ENCODE measurements at regions not wholly inside any gene's neighbourhood (a gene's known extent, or its start where the extent isn't known, plus 50 kb on each side); places are given as distances from the start of the nearest gene placed in this dataset.

- DNase-seq (ENCODE audit: low read depth, low spot score): no peak
These were observed 208.4 kb downstream of the MATN1 start for GRCh38 chr1:30514945-30515344.

- DNase-seq (ENCODE audit: low read depth, low spot score): no peak
These were observed 209.2 kb downstream of the MATN1 start for GRCh38 chr1:30514137-30514654.

GRCh38 chr1:30513396-30514136 lies 209.8 kb downstream of the MATN1 start:
- no peak for DNase-seq (ENCODE audit: low read depth, low spot score)

- DNase-seq (ENCODE audit: low read depth, low spot score): no peak
These were observed 210.5 kb downstream of the MATN1 start for GRCh38 chr1:30512914-30513265.

GRCh38 chr1:30511991-30512913 lies 211.1 kb downstream of the MATN1 start:
- no peak for DNase-seq (ENCODE audit: low read depth, low spot score)

- no peak for DNase-seq (ENCODE audit: low read depth, low spot score)
These were observed 211.8 kb downstream of the MATN1 start for GRCh38 chr1:30511563-30511962.

GRCh38 chr1:30511106-30511505 lies 212.3 kb downstream of the MATN1 start:
- no peak for DNase-seq (ENCODE audit: low read depth, low spot score)

- no peak for DNase-seq (ENCODE audit: low read depth, low spot score)
These were observed 213.7 kb downstream of the MATN1 start for GRCh38 chr1:30509670-30510069.

GRCh38 chr1:30508611-30509010 lies 214.8 kb downstream of the MATN1 start:
- DNase-seq (ENCODE audit: low read depth, low spot score): no peak

- no peak for DNase-seq (ENCODE audit: low read depth, low spot score)
These were observed 215.3 kb downstream of the MATN1 start for GRCh38 chr1:30508175-30508448.

GRCh38 chr1:30507401-30508174 lies 215.8 kb downstream of the MATN1 start:
- DNase-seq (ENCODE audit: low read depth, low spot score): no peak

- no peak for DNase-seq (ENCODE audit: low read depth, low spot score)
These were observed 216.4 kb downstream of the MATN1 start for GRCh38 chr1:30507016-30507312.

- DNase-seq (ENCODE audit: low read depth, low spot score): no peak
These were observed 216.9 kb downstream of the MATN1 start for GRCh38 chr1:30506291-30507015.

- DNase-seq (ENCODE audit: low read depth, low spot score): no peak
These were observed 217.5 kb downstream of the MATN1 start for GRCh38 chr1:30505853-30506252.

GRCh38 chr1:30492451-30492850 lies 230.9 kb downstream of the MATN1 start:
- DNase-seq (ENCODE audit: low read depth, low spot score): no peak

GRCh38 chr1:30491831-30492230 lies 231.6 kb downstream of the MATN1 start:
- DNase-seq (ENCODE audit: low read depth, low spot score): no peak

- no peak for DNase-seq (ENCODE audit: low read depth, low spot score)
These were observed 232.8 kb downstream of the MATN1 start for GRCh38 chr1:30490554-30491053.

- DNase-seq (ENCODE audit: low read depth, low spot score): no peak
These were observed 233.5 kb downstream of the MATN1 start for GRCh38 chr1:30489737-30490389.

GRCh38 chr1:30488324-30488913 lies 235.0 kb downstream of the MATN1 start:
- DNase-seq (ENCODE audit: low read depth, low spot score): no peak

- no peak for DNase-seq (ENCODE audit: low read depth, low spot score)
These were observed 236.3 kb downstream of the MATN1 start for GRCh38 chr1:30487042-30487441.

GRCh38 chr1:30485072-30485471 lies 238.3 kb downstream of the MATN1 start:
- no peak for DNase-seq (ENCODE audit: low read depth, low spot score)

All from astrocyte of the hippocampus (primary cell).